AG08395 (cell line): ENCODE measurements at regions not wholly inside any gene's neighbourhood (a gene's known extent, or its start where the extent isn't known, plus 50 kb on each side); places are given as distances from the start of the nearest gene placed in this dataset.

Experiments used
- DNase-seq: peaks from one replicate; pipeline ENCODE4 v3.0.0; 2012; ENCODE audit warnings: mixed read lengths, low spot score

- DNase-seq: no peak
These were observed 750.8 kb upstream of the ID2 start for GRCh38 chr2:7930800-7931635.

DNA sequence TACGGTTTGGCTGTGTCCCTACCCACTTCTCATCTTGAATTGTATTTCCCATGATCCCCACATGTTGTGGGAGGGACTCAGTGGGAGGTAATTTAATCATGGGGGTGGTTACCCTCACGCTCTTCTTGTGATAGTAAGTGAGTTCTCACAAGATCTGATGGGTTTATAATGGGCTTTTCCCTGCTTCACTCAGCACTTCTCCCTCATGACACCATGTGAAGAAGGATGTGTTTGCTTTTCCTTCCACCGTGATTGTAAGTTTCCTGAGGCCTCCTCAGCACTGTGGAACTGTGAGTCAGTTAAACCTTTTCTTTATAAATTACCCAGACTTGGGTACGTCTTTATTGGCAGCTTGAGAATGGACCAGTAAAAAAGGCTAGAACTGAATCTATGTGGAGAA is 750.0 kb upstream of the ID2 start:
- no peak for DNase-seq

GRCh38 chr2:7933672-7934071 is 748.2 kb upstream of the ID2 start:
- DNase-seq: no peak

DNA sequence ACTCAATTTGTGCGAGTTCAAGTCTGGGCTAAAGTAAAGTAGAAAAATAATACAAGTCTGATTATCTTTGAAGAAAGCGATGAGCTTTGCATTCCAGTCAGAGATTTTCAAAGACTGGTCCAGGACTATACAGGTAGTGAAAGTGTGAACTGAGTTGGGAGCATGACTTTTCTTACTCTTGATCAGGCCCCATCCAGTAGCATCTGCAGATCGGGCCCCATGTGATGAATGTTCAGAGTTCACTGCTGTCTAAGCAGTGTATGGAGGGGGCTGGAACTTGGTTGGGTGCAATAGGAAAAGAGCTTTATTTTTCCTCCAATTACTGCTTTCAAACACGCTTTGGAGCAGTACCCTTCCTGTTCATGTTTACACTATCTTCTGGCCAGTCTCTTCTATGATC is 747.4 kb upstream of the ID2 start:
- DNase-seq: no peak

GRCh38 chr2:7937082-7937481 is 744.8 kb upstream of the ID2 start:
- DNase-seq: no peak

DNA sequence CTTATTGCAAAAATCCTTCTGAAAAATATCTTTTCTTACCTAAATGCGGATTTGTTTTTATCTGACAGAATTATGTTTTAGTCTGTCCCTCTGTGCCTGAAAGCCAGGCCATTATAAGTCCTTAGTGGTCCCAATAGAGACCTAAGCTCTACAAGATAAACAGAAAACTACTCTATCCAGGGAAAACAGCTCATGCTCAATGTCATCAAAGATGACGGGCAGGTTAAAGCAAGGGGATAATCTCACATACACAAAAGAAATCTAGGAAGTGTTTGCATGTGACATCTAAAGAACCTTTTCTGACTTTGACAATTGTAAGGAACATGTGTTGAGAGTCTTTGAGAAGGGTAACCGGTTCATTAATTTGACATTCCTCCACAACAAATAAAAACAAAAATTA is 741.1 kb upstream of the ID2 start:
- no peak for DNase-seq

- DNase-seq: no peak
These were observed 738.4 kb upstream of the ID2 start for GRCh38 chr2:7943446-7943845.

DNA sequence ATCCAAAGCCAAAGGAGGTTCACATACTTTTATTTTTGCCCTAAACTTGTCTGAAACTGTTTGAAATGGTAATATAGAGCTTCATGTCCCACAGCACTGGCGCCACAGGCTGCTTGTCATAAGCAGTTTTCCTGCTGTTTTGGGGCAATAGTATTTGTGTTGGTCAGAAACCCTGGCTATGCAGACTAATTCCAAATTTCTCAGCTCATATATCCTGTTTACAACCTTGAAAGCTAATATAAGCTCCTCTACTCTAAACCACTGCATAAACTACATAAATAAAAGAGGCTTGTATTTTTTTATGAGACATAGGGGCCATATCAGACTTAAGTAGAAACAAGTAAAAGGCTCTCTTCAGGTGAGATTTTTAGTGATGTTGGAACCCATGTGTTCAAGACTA is 736.8 kb upstream of the ID2 start:
- DNase-seq: no peak

DNA sequence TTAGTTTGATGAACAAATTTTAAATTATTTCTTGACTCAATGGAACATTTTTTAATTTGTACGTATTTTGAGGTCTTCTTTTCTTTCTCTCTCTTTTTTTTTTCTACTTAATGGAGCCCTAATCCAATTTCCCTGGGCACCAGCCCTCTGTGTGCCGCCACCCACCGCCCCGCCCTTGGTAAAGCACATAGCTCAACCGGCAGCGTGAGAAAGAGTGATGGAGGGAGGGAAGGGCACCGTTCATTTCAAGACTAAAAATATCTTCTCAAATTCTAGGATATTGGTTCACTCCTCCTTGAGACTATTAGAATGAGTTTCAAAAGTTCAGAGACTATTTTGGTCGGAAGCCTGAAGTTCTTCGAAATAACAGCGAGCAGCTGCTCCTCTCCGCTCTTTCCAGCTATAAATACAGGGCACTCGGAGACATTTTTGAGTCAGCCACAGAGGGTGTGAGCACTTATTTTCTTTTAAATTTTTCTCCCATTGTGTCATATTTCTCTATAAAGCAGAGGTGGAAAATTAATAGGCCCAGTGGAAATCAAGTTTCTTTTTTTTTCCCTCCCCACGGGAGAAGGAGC is 731.7 kb upstream of the ID2 start:
- peak; percentile 29 for DNase-seq

- no peak for DNase-seq
These were observed 730.9 kb upstream of the ID2 start for GRCh38 chr2:7951001-7951400.

DNA sequence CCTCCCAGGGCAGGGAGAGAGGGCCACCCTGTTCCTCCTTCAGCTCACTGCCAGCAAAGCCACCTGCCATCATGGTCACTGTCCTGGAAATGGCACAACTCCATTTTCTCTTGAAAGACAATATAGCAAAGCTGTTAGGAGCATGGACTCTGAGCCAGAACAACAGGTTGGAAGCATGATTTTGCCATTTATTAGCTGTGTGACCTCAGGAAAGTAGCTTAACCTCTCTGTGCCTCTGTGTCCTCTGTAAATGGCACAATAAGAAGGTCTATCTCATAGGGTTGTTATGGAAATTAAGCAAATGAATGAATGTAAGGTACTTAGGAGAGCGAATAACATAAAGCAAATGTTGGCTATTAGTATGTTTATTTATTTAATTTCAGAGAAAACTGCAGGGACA is 730.4 kb upstream of the ID2 start:
- DNase-seq: no peak

DNA sequence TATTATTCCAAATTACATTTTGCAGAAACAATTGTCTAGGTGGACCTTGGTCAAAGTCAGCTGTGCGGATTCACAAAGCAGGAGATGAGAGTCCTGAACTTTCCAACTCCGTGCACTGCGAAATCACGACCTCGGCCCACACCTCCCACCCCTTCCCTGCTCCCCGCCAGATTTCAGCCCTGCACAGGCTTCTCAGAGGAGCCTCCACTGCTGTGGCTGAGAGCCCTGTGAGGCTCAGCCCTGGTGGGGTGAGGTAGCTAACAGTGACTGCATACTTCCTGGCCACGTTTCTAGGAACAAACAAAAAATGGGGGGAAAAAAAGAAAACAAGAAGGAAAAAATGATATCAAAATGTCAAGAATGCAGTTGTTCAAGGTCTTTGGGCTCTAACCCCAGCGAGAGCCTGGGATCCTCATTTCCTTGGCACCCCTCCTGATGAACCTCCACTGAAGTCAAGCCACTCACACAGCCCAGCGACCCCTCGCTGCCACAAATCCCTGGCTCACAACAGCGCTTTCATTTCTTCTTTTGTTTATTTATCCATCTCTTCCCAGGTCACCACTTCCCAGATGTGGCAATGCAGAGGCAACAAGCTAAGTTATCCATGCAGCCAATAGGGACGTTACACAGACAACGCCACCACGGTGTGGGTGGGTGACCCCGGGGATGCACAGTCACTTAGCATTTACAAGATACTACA is 729.7 kb upstream of the ID2 start:
- DNase-seq: no peak

DNA sequence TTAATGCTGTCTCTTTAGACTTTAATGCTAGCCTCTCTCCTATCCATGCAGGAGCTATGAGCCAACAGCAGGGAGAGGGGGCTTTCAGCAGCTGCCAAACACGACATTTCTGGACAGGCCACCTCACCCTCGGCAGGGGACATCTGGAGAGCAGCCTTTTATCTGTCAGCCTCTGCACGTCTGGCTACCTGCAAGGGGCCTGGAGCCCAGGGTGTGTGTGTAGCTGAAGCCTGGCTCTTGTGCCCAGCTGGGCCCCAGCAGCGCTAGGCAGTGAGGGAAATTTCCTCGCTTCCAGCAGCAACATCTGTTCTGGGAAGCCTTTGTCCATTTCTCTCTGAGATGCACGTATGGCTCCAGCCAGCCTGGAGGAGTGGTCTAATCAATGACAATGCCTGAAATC is 728.7 kb upstream of the ID2 start:
- DNase-seq: no peak

GRCh38 chr2:7954234-7954633 is 727.6 kb upstream of the ID2 start:
- DNase-seq: no peak

DNA sequence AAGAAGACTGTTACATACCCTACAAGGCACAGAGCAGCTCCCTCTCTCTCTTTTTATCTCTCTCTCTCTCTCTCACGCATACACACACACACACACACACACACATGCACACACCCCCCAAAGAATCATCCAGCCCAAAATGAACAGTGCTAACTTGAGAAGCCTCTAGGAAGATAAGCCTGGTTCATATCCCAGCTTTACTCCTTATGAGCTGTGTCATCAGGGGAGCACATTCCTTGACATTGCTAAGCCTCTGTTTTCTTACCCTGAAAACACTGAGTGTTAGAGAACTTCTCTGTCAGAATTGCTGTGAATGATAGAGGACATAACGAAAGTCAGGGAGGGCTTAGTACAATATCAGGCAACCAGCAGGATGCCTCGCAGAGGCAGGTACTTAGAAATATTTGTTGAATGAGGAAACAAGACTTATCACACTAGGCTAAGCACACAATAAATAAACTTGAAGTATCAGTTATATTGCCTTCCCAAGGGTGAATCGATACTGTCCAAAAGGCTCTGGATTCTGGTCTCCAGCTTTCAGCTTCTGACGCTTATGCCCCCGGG is 725.6 kb upstream of the ID2 start:
- peak; percentile 17 for DNase-seq

GRCh38 chr2:7961550-7961949 is 720.3 kb upstream of the ID2 start:
- DNase-seq: no peak

- DNase-seq: no peak
These were observed 719.7 kb upstream of the ID2 start for GRCh38 chr2:7962161-7962560.

- no peak for DNase-seq
These were observed 718.1 kb upstream of the ID2 start for GRCh38 chr2:7963787-7964186.

DNA sequence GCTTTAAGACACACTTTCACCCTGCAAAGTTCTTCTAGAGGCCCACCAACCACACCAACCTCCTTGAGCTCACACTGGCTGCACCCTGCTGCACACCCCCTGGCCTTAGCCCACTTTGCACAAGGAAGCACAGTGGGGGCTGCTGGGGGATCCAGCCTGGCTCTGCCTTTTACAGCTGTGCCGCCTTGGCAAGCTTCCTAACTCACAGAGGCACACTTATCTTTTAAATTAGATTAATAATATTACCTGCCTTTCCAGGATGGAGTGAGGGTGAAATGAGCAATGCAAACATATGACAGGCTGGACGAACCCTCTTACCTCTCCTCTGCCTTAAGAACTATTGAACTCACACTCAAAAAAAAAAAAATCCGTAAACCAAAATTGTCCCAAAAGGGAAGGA is 715.8 kb upstream of the ID2 start:
- DNase-seq: no peak

GRCh38 chr2:7967707-7968405 is 714.0 kb upstream of the ID2 start:
- DNase-seq: no peak

GRCh38 chr2:7969756-7970515 is 711.9 kb upstream of the ID2 start:
- DNase-seq: no peak

DNA sequence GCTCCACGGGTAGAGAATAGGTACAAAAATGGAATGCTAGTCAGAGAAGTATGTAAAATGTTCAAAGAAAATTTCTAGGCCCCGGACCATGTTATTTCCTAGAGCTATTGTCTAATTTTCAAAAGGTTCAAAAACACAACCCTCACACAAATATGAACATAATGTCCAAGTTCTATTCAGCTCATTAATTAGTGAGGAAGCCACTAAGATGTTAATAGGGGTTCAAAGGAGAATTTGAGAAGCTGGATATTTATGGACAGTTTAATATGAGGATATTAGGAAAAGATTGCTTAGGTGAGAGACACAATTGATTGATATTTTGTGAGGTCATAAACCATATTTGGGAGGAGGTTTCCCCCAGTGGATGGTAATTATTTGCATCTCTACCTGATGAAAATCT is 710.6 kb upstream of the ID2 start:
- DNase-seq: no peak
